ENCODE measurements at regions not wholly inside any gene's neighbourhood (a gene's known extent, or its start where the extent isn't known, plus 50 kb on each side); places are given as distances from the start of the nearest gene placed in this dataset.

- TF ChIP-seq CTCF (IDR thresholded peaks at IDR 0.05), result no peak
- no peak for TF ChIP-seq POLR2A (IDR thresholded peaks at IDR 0.05)
These were observed 95.3 kb upstream of the IER5L start for GRCh38 chr9:129273136-129273895.
